CD4-positive, alpha-beta T cell (primary cell): ENCODE measurements at regions not wholly inside any gene's neighbourhood (a gene's known extent, or its start where the extent isn't known, plus 50 kb on each side); places are given as distances from the start of the nearest gene placed in this dataset.

Experiments used
- ATAC-seq: fragments of 200-7000 bp; cut with Tn5 transposase; one replicate; pipeline ENCODE4 v1.10.0; 2022; ENCODE audit warnings: mild to moderate bottlenecking; ENCODE audit not compliant: poor library complexity
- CTCF ChIA-PET: fragments of 350-600 bp; sonication (Branson Sonifier 250); formaldehyde crosslinking; loops from one replicate; lab custom pipeline; 2021; ENCODE audit warnings: antibody characterized with exemption, inconsistent platforms; lab: Charles Lee
- POLR2A ChIA-PET: fragments of 350-600 bp; sonication (Branson Sonifier 250); formaldehyde crosslinking; loops from one replicate; lab custom pipeline; 2021; ENCODE audit warnings: antibody characterized with exemption, inconsistent platforms; lab: Charles Lee
- DNase-seq, 14 experiments: peaks; one replicate each; pipeline ENCODE4 v3.0.0-alpha.2; 2013 to 2020; ENCODE audit warnings: mixed read lengths in 2 of 14
- H3K27ac ChIP-seq, 2 donors: one replicate each; pipeline versions ENCODE4 v1.5.1 to v1.7.0; 2013; ENCODE audit warnings: low read length in 2 of 2, low read depth in 1 of 2, mild to moderate bottlenecking in 1 of 2
- H3K27me3 ChIP-seq, 2 experiments: 1 replicate in 1 of 2; 2 replicates in 1 of 2; pipeline versions ENCODE4 v1.6.1 to v1.7.0; 2013; ENCODE audit warnings: low read length in 2 of 2, control low read depth in 1 of 2, mild to moderate bottlenecking in 1 of 2, moderate library complexity in 1 of 2; ENCODE audit not compliant: insufficient read depth in 2 of 2, control insufficient read depth in 1 of 2
- H3K36me3 ChIP-seq: one replicate; pipeline ENCODE4 v1.6.1; 2013; ENCODE audit warnings: low read length, control low read depth; ENCODE audit not compliant: insufficient read depth
- H3K4me1 ChIP-seq: one replicate; pipeline ENCODE4 v1.6.1; 2013; ENCODE audit warnings: low read length, control low read depth; ENCODE audit not compliant: insufficient read depth
- H3K4me3 ChIP-seq: one replicate; pipeline ENCODE4 v1.5.1; 2013; ENCODE audit warnings: mild to moderate bottlenecking, low read length, moderate library complexity
- H3K9me3 ChIP-seq, 2 experiments: 1 replicate in 1 of 2; 2 replicates in 1 of 2; pipeline versions ENCODE4 v1.6.1 to v1.7.0; 2013; ENCODE audit warnings: low read length in 2 of 2, mild to moderate bottlenecking in 2 of 2, control low read depth in 1 of 2, moderate library complexity in 1 of 2; ENCODE audit not compliant: control insufficient read depth in 1 of 2, insufficient read depth in 1 of 2
- H3K27ac Mint-ChIP-seq: one replicate; pipeline ENCODE4 v1.8.0; 2020; ENCODE audit warnings: mixed read lengths
- H3K27me3 Mint-ChIP-seq: one replicate; pipeline ENCODE4 v1.8.0; 2021; ENCODE audit warnings: mixed read lengths
- H3K36me3 Mint-ChIP-seq: one replicate; pipeline ENCODE4 v1.8.0; 2021; ENCODE audit warnings: low read depth, mixed read lengths
- H3K4me1 Mint-ChIP-seq: one replicate; pipeline ENCODE4 v1.8.0; 2021; ENCODE audit warnings: low read depth, mixed read lengths
- H3K4me3 Mint-ChIP-seq: one replicate; pipeline ENCODE4 v1.8.0; 2020; ENCODE audit warnings: mild to moderate bottlenecking, mixed read lengths
- H3K9me3 Mint-ChIP-seq: one replicate; pipeline ENCODE4 v1.8.0; 2020; ENCODE audit warnings: mixed read lengths
- CTCF ChIP-seq: fragments of 200-600 bp; IDR thresholded peaks from one replicate; pipeline ENCODE4 v1.8.0; 2022; ENCODE audit warnings: antibody characterized with exemption, mild to moderate bottlenecking
- intact Hi-C, 2 experiments: fragments of 100-400 bp; cut with DNase I in 1 of 2; cut with micrococcal nuclease in 1 of 2; formaldehyde crosslinking; loops; one replicate each; pipeline versions ENCODE4 v1.15.1 to v1.9.0; 2023 to 2025; cut with DNase I, micrococcal nuclease

DNA sequence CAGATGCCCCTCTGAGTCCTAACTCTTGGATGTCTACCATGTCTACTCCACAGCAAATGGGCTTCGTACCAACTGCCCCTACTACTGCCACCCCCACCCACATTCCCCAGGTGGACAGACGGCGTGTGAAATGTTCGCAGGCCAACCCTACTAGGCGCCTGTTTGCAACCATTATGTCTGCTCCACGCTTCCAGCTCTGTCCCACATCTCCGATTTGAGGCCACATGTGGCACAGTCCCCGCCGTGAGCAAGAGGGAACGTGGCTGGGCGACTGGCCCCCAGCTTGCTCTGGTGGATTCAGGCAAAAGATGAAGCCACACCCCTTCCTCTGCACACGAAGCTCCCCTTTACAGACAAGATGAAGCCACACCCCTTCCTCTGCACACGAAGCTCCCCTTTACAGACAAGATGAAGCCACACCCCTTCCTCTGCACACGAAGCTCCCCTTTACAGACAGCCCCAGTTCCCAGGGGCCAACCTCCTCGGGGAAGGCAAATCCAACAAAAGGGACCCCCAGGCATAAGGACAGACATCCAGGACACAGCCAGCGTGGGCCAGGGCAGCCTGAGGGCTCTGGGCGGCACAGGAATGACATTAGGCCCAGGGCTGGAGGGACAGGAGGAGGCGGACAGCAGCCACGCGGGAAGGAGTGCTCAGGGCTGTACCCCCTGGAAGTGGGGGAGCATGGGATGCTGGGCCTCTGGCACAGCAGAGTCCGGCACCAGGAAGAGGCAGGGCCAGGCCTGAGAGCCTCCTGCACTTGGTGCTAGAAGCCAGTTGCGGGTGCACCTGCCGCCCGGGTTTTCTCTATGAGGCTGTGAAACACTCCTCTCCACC is 106.2 kb downstream of the SHANK2 start:
- Histone ChIP-seq H3K27me3 (no peaks in the 10 kb centered on the region), H3K36me3 (no peaks in the 10 kb centered on the region), H3K9me3 (peaks cover 0 to 27% of the 10 kb centered on the region in 2 experiments), H3K4me1 (no peaks in the 10 kb centered on the region), H3K27ac (no peak overlapping the region), H3K4me3 (no peak overlapping the region)
- POLR2A ChIA-PET, result no interaction called here
- no peak for DNase-seq
- Mint-ChIP-seq H3K9me3 (no peaks in the 10 kb centered on the region), H3K4me3 (no peak overlapping the region), H3K36me3 (no peaks in the 10 kb centered on the region), H3K27me3 (peaks cover 24% of the 10 kb centered on the region), H3K27ac (no peak overlapping the region), H3K4me1 (no peaks in the 10 kb centered on the region)
- TF ChIP-seq CTCF, result no peak
- ATAC-seq, result no peak
- intact Hi-C loops, result no loop called here
- CTCF ChIA-PET, result no interaction called here

- ATAC-seq (no peak), DNase-seq (no peak)
- H3K36me3 ChIP-seq, result no peaks in the 10 kb centered on the region
- no peaks in the 10 kb centered on the region for H3K36me3 Mint-ChIP-seq
- no peak for TF ChIP-seq CTCF
- H3K4me1 ChIP-seq, result no peaks in the 10 kb centered on the region
- no peaks in the 10 kb centered on the region for H3K27me3 ChIP-seq
- H3K9me3 ChIP-seq, result peaks cover 0 to 26% of the 10 kb centered on the region in 2 experiments
- H3K27me3 Mint-ChIP-seq, result peaks cover 23% of the 10 kb centered on the region
- no peak overlapping the region for H3K4me3 Mint-ChIP-seq
- ChIA-PET CTCF (no interaction called here), POLR2A (no interaction called here)
- H3K27ac ChIP-seq, result no peak overlapping the region
- intact Hi-C loops, result no loop called here
- H3K27ac Mint-ChIP-seq, result no peak overlapping the region
- no peaks in the 10 kb centered on the region for H3K9me3 Mint-ChIP-seq
- no peak overlapping the region for H3K4me3 ChIP-seq
- no peaks in the 10 kb centered on the region for H3K4me1 Mint-ChIP-seq
Measured at GRCh38 chr11:71145368-71145767, 107.0 kb downstream of the SHANK2 start.

- H3K36me3 Mint-ChIP-seq, result no peaks in the 10 kb centered on the region
- TF ChIP-seq CTCF, result no peak
- DNase-seq, result no peak
- H3K27me3 Mint-ChIP-seq, result peaks cover 23% of the 10 kb centered on the region
- H3K4me1 Mint-ChIP-seq, result no peaks in the 10 kb centered on the region
- intact Hi-C loops, result no loop called here
- H3K4me3 Mint-ChIP-seq, result no peak overlapping the region
- no peaks in the 10 kb centered on the region for H3K9me3 Mint-ChIP-seq
- no peak overlapping the region for H3K27ac ChIP-seq
- H3K4me3 ChIP-seq, result no peak overlapping the region
- no peaks in the 10 kb centered on the region for H3K4me1 ChIP-seq
- H3K27me3 ChIP-seq, result no peaks in the 10 kb centered on the region
- POLR2A ChIA-PET, result no interaction called here
- H3K27ac Mint-ChIP-seq, result no peak overlapping the region
- CTCF ChIA-PET, result no interaction called here
- peaks cover 0 to 27% of the 10 kb centered on the region in 2 experiments for H3K9me3 ChIP-seq
- no peak for ATAC-seq
- no peaks in the 10 kb centered on the region for H3K36me3 ChIP-seq
Measured at GRCh38 chr11:71144736-71145135, 107.6 kb downstream of the SHANK2 start.
